ENCODE measurements at regions not wholly inside any gene's neighbourhood (a gene's known extent, or its start where the extent isn't known, plus 50 kb on each side); places are given as distances from the start of the nearest gene placed in this dataset.

DNA sequence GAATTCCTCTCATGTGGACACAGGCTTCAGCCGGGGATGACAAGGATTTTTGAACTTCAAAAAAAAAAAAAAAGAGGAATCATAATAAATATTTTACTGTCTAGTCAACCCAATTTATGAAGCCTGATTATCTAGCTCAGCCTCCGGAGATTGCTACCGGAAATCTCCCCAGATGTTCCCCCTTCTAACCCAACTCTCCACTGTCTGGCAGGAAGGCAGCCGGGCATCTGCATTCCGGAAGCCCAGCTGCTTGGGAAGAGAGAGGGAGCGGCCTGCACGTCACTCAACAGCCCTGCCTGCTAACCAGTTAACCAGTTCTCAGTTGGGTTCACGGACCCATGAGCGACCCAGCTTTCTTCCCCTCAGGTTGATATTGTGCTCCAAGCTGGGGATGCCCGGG lies 87.2 kb upstream of the POU3F3 start:
- ChIA-PET POLR2A (no interaction called here), CTCF (no interaction called here)
- no peaks in the 10 kb centered on the region for H3K4me1 ChIP-seq
- no peak overlapping the region for H3K4me3 ChIP-seq
- H3K9me3 ChIP-seq: peaks cover 4% of the 10 kb centered on the region; the same call in 1 of the 3 replicates
- no peak overlapping the region for H3K27ac ChIP-seq
- TF ChIP-seq KDM5A (IDR thresholded peaks at IDR 0.05): no peak
- TF ChIP-seq POLR2A (IDR thresholded peaks at IDR 0.05; ENCODE audit: low read length): no peak
- no peak for TF ChIP-seq PHF8 (IDR thresholded peaks at IDR 0.05; ENCODE audit: borderline replicate concordance, low read depth)
- TF ChIP-seq HES2 (IDR thresholded peaks at IDR 0.05): no peak
- FAIRE-seq (no peak), ATAC-seq (no peak), DNase-seq (ENCODE audit: low read depth in 1 of 2, low spot score in 1 of 2) (no peak)
- 45% methylated on average over 10 of the region's 10 CpGs for WGBS (ENCODE audit: missing lambda C conversion rate)
- H3K4me2 ChIP-seq: no peak overlapping the region

DNA sequence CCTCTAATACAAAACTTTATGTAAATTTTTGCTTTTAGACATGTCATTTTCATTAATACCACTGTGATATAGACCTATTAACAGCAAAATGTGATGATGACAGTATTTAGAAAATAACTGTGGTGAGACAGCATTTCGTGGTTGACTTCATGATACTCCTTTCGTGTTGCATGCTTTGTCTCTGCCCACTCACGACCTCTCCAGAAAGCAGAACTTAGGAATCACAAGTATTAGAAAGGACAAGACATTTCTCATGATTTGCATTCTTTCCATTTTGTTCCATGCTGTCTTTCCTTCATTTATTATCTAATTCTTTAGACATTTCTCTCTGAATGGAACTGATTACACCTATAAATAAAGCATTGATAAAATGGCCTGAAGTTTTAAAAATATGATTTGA lies 85.2 kb upstream of the POU3F3 start:
- peaks cover 4% of the 10 kb centered on the region; the same call in 1 of the 3 replicates for H3K9me3 ChIP-seq
- H3K27ac ChIP-seq: no peak overlapping the region
- 2% methylated on average over 3 of the region's 3 CpGs for WGBS (ENCODE audit: missing lambda C conversion rate)
- CTCF ChIA-PET: no interaction called here
- ATAC-seq (no peak), FAIRE-seq (no peak), DNase-seq (ENCODE audit: low read depth in 1 of 2, low spot score in 1 of 2) (no peak)
- H3K4me3 ChIP-seq: no peak overlapping the region
- TF ChIP-seq HOXA7 (CRISPR knock-in tag; IDR thresholded peaks at IDR 0.05) (no peak), NFE2L2 (conservative IDR thresholded peaks at IDR 0.05; ENCODE audit: low read length) (no peak), EHF (CRISPR knock-in tag; IDR thresholded peaks at IDR 0.05) (no peak), NPAS2 (CRISPR knock-in tag; IDR thresholded peaks at IDR 0.05; ENCODE audit: borderline replicate concordance) (no peak), TFCP2L1 (CRISPR knock-in tag; IDR thresholded peaks at IDR 0.05) (no peak), HEYL (CRISPR knock-in tag; IDR thresholded peaks at IDR 0.05) (no peak), CBX2 (IDR thresholded peaks at IDR 0.05; ENCODE audit: borderline replicate concordance, low read depth) (no peak), PHF8 (IDR thresholded peaks at IDR 0.05; ENCODE audit: borderline replicate concordance, low read depth) (no peak), CBX8 (IDR thresholded peaks at IDR 0.05) (no peak), MAZ (IDR thresholded peaks at IDR 0.05; ENCODE audit: borderline replicate concordance, low read depth, low read length) (no peak), RAD21 (conservative IDR thresholded peaks at IDR 0.05 in 1 of 2, IDR thresholded peaks at IDR 0.05 in 1 of 2) (no peak), GATA3 (IDR thresholded peaks at IDR 0.05; ENCODE audit: borderline replicate concordance) (no peak), ZC3H11A (IDR thresholded peaks at IDR 0.05) (no peak), EHMT2 (IDR thresholded peaks at IDR 0.05; ENCODE audit: low read depth) (no peak), NR3C1 (IDR thresholded peaks at IDR 0.05) (no peak), ATOH8 (CRISPR knock-in tag; IDR thresholded peaks at IDR 0.05; ENCODE audit: low read depth) (no peak), MYC (IDR thresholded peaks at IDR 0.05; ENCODE audit: borderline replicate concordance, low read length) (no peak), EP300 (IDR thresholded peaks at IDR 0.05) (no peak)
- TF ChIP-seq, protein P1, sequence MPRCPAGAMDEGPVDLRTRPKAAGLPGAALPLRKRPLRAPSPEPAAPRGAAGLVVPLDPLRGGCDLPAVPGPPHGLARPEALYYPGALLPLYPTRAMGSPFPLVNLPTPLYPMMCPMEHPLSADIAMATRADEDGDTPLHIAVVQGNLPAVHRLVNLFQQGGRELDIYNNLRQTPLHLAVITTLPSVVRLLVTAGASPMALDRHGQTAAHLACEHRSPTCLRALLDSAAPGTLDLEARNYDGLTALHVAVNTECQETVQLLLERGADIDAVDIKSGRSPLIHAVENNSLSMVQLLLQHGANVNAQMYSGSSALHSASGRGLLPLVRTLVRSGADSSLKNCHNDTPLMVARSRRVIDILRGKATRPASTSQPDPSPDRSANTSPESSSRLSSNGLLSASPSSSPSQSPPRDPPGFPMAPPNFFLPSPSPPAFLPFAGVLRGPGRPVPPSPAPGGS (IDR thresholded peaks at IDR 0.05): no peak
- no peaks in the 10 kb centered on the region for H3K4me1 ChIP-seq
- H3K4me2 ChIP-seq: no peak overlapping the region
- POLR2A ChIA-PET: no interaction called here

DNA sequence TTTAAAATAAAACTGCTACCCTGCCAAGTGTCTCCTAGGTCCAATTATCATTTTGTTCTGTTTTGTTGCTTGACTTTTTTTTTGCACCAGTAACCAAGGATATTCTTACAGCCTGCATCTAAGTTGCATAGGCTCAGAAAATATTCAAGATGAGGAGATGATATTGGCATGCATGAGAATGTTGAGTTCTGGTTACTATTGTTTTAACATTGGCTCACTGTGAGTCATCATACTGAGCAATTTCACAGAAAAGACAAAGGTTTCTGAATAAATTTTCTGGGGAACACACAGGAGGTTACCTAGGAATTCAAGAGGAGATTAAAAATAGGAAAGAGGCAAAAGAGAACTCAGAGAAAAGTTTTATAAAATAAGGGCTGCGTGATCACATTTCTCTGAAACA lies 84.8 kb upstream of the POU3F3 start:
- Histone ChIP-seq H3K9me3 (peaks cover 4% of the 10 kb centered on the region; the same call in 1 of the 3 replicates), H3K4me2 (no peak overlapping the region), H3K4me1 (no peaks in the 10 kb centered on the region), H3K4me3 (no peak overlapping the region), H3K27ac (no peak overlapping the region)
- no peak for DNase-seq (ENCODE audit: low read depth in 1 of 2, low spot score in 1 of 2)
- ChIA-PET POLR2A (no interaction called here), CTCF (no interaction called here)
- TF ChIP-seq GATA3 (IDR thresholded peaks at IDR 0.05; ENCODE audit: borderline replicate concordance) (no peak), PHF8 (IDR thresholded peaks at IDR 0.05; ENCODE audit: borderline replicate concordance, low read depth) (no peak), MAX (IDR thresholded peaks at IDR 0.05) (no peak), NR3C1 (IDR thresholded peaks at IDR 0.05) (no peak), HMGXB4 (CRISPR knock-in tag; IDR thresholded peaks at IDR 0.05; ENCODE audit: borderline replicate concordance) (no peak), KDM1A (IDR thresholded peaks at IDR 0.05; ENCODE audit: low read depth) (no peak), CHD2 (IDR thresholded peaks at IDR 0.05; ENCODE audit: low read length, partially characterized antibody) (no peak), NFE2L2 (conservative IDR thresholded peaks at IDR 0.05; ENCODE audit: low read length) (no peak), EP300 (IDR thresholded peaks at IDR 0.05) (no peak), RFX5 (IDR thresholded peaks at IDR 0.05) (no peak), HOXB5 (CRISPR knock-in tag; IDR thresholded peaks at IDR 0.05) (no peak), HDAC2 (IDR thresholded peaks at IDR 0.05) (no peak), FOXS1 (CRISPR knock-in tag; IDR thresholded peaks at IDR 0.05) (no peak), RCOR1 (IDR thresholded peaks at IDR 0.05; ENCODE audit: low read depth, low read length) (no peak)
- no peak for ATAC-seq
- no peak for FAIRE-seq
- 3% methylated on average over 1 of the region's 1 CpG for WGBS (ENCODE audit: missing lambda C conversion rate)
